Stimulated activated CD8-positive, alpha-beta memory T cell treated with anti-CD3 and anti-CD28 coated beads, Interleukin-12 subunit alpha, Interleukin-12 subunit beta, amount 100 ng/mL, for 4 hours (primary cell): ENCODE measurements at regions not wholly inside any gene's neighbourhood (a gene's known extent, or its start where the extent isn't known, plus 50 kb on each side); places are given as distances from the start of the nearest gene placed in this dataset.
"Not testable (repeated sequence)": the region's sequence is repeated elsewhere in the genome, so short reads cannot be mapped to it uniquely, and the experiment has no call there.

Experiments
- DNase-seq: peaks from one replicate; pipeline ENCODE4 v3.0.0-alpha.2; 2020; ENCODE audit warnings: low read depth

GRCh38 chr3:72660270-72661114, 187.8 kb downstream of the SHQ1 start:
- DNase-seq: no peak

- DNase-seq: no peak
Observed at GRCh38 chr3:72659596-72659995, 188.6 kb downstream of the SHQ1 start.

- DNase-seq: no peak
Observed at GRCh38 chr3:72659188-72659587, 189.1 kb downstream of the SHQ1 start.

- no peak for DNase-seq
Observed at GRCh38 chr3:72658466-72659100, 189.7 kb downstream of the SHQ1 start.

- DNase-seq: no peak
Observed at GRCh38 chr3:72657666-72658065, 190.6 kb downstream of the SHQ1 start.

- no peak for DNase-seq
Observed at GRCh38 chr3:72655723-72656122, 192.5 kb downstream of the SHQ1 start.

- no peak for DNase-seq
Observed at GRCh38 chr3:72655131-72655551, 193.1 kb downstream of the SHQ1 start.

GRCh38 chr3:72652395-72652794, 195.8 kb downstream of the SHQ1 start:
- DNase-seq: no peak

- no peak for DNase-seq
Observed at GRCh38 chr3:72651498-72651897, 196.7 kb downstream of the SHQ1 start.

GRCh38 chr3:72646263-72646662, 202.0 kb downstream of the SHQ1 start:
- DNase-seq: no peak

GRCh38 chr3:72643635-72644034, 204.6 kb downstream of the SHQ1 start:
- DNase-seq: not testable (repeated sequence)

GRCh38 chr3:72641684-72642083, 206.6 kb downstream of the SHQ1 start:
- no peak for DNase-seq

GRCh38 chr3:72641072-72641471, 207.2 kb downstream of the SHQ1 start:
- no peak for DNase-seq

- DNase-seq: no peak
Observed at GRCh38 chr3:72636969-72637597, 211.2 kb downstream of the SHQ1 start.

GRCh38 chr3:72635551-72635950, 212.7 kb downstream of the SHQ1 start:
- no peak for DNase-seq

- DNase-seq: no peak
Observed at GRCh38 chr3:72634128-72634527, 214.1 kb downstream of the SHQ1 start.

- DNase-seq: no peak
Observed at GRCh38 chr3:72633534-72633933, 214.7 kb downstream of the SHQ1 start.

- DNase-seq: no peak
Observed at GRCh38 chr3:72633121-72633520, 215.1 kb downstream of the SHQ1 start.

GRCh38 chr3:72632129-72632528, 216.1 kb downstream of the SHQ1 start:
- no peak for DNase-seq

- no peak for DNase-seq
Observed at GRCh38 chr3:72630969-72631344, 217.3 kb downstream of the SHQ1 start.

GRCh38 chr3:72630327-72630968, 217.8 kb downstream of the SHQ1 start:
- DNase-seq: no peak

- DNase-seq: no peak
Observed at GRCh38 chr3:72629191-72629631, 219.0 kb downstream of the SHQ1 start.

GRCh38 chr3:72628065-72628464, 220.2 kb downstream of the SHQ1 start:
- DNase-seq: no peak
